Naive thymus-derived CD4-positive, alpha-beta T cell (primary cell): ENCODE measurements at regions not wholly inside any gene's neighbourhood (a gene's known extent, or its start where the extent isn't known, plus 50 kb on each side); places are given as distances from the start of the nearest gene placed in this dataset.

Source experiments
- ATAC-seq: fragments of 150-1000 bp; cut with Tn5 transposase; 2 replicates; pipeline ENCODE4 v1.10.0; 2021; ENCODE audit warnings: mild to moderate bottlenecking, moderate library complexity
- CTCF ChIA-PET: fragments of 350-600 bp; sonication (Branson Sonifier 250); formaldehyde crosslinking; loops from one replicate; lab custom pipeline; 2021; ENCODE audit warnings: antibody characterized with exemption; lab: Charles Lee
- POLR2A ChIA-PET: fragments of 350-600 bp; sonication (Branson Sonifier 250); formaldehyde crosslinking; loops from one replicate; lab custom pipeline; 2021; ENCODE audit warnings: antibody characterized with exemption, inconsistent platforms; lab: Charles Lee
- DNase-seq, 9 donors: peaks; one replicate each; pipeline versions ENCODE4 v3.0.0 to v3.0.0-alpha.2; 2020 to 2022; ENCODE audit warnings: mixed read lengths in 1 of 9
- H3K27ac ChIP-seq: one replicate; pipeline ENCODE4 v1.7.0; 2013; ENCODE audit warnings: mild to moderate bottlenecking, low read depth, low read length, moderate library complexity
- H3K27me3 ChIP-seq, 2 donors: one replicate each; pipeline ENCODE4 v1.7.0; 2013; ENCODE audit warnings: low read length in 2 of 2, mild to moderate bottlenecking in 2 of 2, moderate library complexity in 2 of 2; ENCODE audit not compliant: control insufficient read depth in 2 of 2, insufficient read depth in 2 of 2
- H3K36me3 ChIP-seq, 3 experiments: 1 replicate in 2 of 3; 2 replicates in 1 of 3; pipeline ENCODE4 v1.7.0; 2013; ENCODE audit warnings: low read length in 3 of 3, mild to moderate bottlenecking in 3 of 3, moderate library complexity in 1 of 3; ENCODE audit not compliant: insufficient read depth in 3 of 3, control insufficient read depth in 2 of 3
- H3K4me1 ChIP-seq, 2 donors: one replicate each; pipeline ENCODE4 v1.7.0; 2013; ENCODE audit warnings: low read length in 2 of 2, mild to moderate bottlenecking in 2 of 2, moderate library complexity in 1 of 2; ENCODE audit not compliant: control insufficient read depth in 2 of 2, insufficient read depth in 2 of 2
- H3K4me3 ChIP-seq: 2 replicates; pipeline ENCODE4 v1.7.0; 2013; ENCODE audit warnings: mild to moderate bottlenecking, low read length
- H3K9me3 ChIP-seq, 3 experiments: 1 replicate in 2 of 3; 2 replicates in 1 of 3; pipeline ENCODE4 v1.7.0; 2013; ENCODE audit warnings: low read length in 3 of 3; ENCODE audit not compliant: control insufficient read depth in 2 of 3
- H3K27ac Mint-ChIP-seq, 9 donors: one replicate each; pipeline ENCODE4 v1.8.0; 2020 to 2022; ENCODE audit warnings: mixed read lengths in 9 of 9, mild to moderate bottlenecking in 8 of 9, moderate library complexity in 5 of 9, inconsistent platforms in 2 of 9
- H3K27me3 Mint-ChIP-seq, 5 donors: one replicate each; pipeline ENCODE4 v1.8.0; 2021 to 2022; ENCODE audit warnings: mixed read lengths in 5 of 5, mild to moderate bottlenecking in 1 of 5
- H3K36me3 Mint-ChIP-seq, 5 donors: one replicate each; pipeline ENCODE4 v1.8.0; 2020 to 2022; ENCODE audit warnings: mixed read lengths in 5 of 5, mild to moderate bottlenecking in 3 of 5, inconsistent platforms in 1 of 5
- H3K4me1 Mint-ChIP-seq, 7 donors: one replicate each; pipeline ENCODE4 v1.8.0; 2020 to 2022; ENCODE audit warnings: mixed read lengths in 7 of 7, mild to moderate bottlenecking in 3 of 7, inconsistent platforms in 1 of 7
- H3K4me3 Mint-ChIP-seq, 10 donors: one replicate each; pipeline ENCODE4 v1.8.0; 2020 to 2022; ENCODE audit warnings: mild to moderate bottlenecking in 10 of 10, mixed read lengths in 10 of 10, moderate library complexity in 6 of 10, inconsistent platforms in 2 of 10
- H3K9me3 Mint-ChIP-seq, 11 donors: one replicate each; pipeline ENCODE4 v1.8.0; 2020 to 2022; ENCODE audit warnings: mixed read lengths in 11 of 11, mild to moderate bottlenecking in 4 of 11, inconsistent platforms in 1 of 11, moderate library complexity in 1 of 11
- intact Hi-C, 2 donors: fragments of 100-400 bp; cut with micrococcal nuclease; formaldehyde crosslinking; loops; one replicate each; pipeline ENCODE4 v1.15.1; 2023

DNA sequence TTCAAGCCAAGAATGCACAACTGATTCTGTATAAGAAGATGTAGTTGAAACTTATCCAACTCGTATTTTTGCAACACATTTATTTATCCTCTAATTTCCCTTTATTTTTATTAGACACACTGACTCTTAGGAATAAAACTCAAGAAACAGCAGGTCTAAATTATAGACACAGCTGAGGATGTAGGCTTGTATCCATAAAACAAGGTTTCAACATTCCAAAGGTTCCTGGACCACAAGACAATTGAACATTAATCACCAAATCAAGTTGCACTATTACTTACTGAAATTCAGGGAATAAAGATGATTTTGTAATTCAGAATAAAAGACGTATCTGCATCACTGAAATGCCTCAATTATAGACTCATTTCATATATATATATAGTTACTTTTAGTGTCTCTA, 683.5 kb upstream of the GRIA3 start:
- Histone ChIP-seq H3K27ac (no peak overlapping the region), H3K9me3 (no peaks in the 10 kb centered on the region), H3K4me3 (no peak overlapping the region), H3K27me3 (no peaks in the 10 kb centered on the region), H3K4me1 (no peaks in the 10 kb centered on the region), H3K36me3 (no peaks in the 10 kb centered on the region)
- Mint-ChIP-seq H3K27ac (no peak overlapping the region), H3K36me3 (no peaks in the 10 kb centered on the region), H3K9me3 (peaks cover 0 to 13% (median 2%) of the 10 kb centered on the region in 11 donors), H3K4me3 (no peak overlapping the region), H3K4me1 (no peaks in the 10 kb centered on the region), H3K27me3 (no peaks in the 10 kb centered on the region)
- intact Hi-C loops, result no loop called here
- no peak for DNase-seq
- no peak for ATAC-seq
- POLR2A ChIA-PET, result no interaction called here
- CTCF ChIA-PET, result no interaction called here

DNA sequence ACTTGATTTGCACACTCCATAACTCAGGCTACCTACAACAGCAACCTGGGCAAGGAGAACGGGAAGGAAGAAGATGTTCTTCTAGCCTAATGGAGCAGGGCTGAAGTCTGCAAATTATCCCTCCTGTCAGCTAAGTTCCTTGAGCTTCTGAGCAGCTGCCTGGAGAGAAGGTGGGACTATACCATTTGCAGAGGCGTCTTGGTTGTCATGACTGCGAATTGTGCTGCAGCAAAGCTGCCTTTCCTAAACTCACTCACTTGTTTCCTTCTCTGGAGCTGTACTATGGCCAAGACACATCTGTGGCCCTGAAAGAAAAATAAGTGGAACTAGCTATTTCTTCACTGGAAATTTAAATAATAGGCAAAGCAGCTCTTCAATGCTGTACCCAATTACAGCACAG, 682.4 kb upstream of the GRIA3 start:
- ChIA-PET CTCF (no interaction called here), POLR2A (no interaction called here)
- intact Hi-C loops, result no loop called here
- peaks cover 0 to 13% (median 0%) of the 10 kb centered on the region in 11 donors for H3K9me3 Mint-ChIP-seq
- no peak overlapping the region for H3K27ac ChIP-seq
- H3K4me1 ChIP-seq, result no peaks in the 10 kb centered on the region
- no peaks in the 10 kb centered on the region for H3K9me3 ChIP-seq
- H3K36me3 ChIP-seq, result no peaks in the 10 kb centered on the region
- no peak overlapping the region for H3K27ac Mint-ChIP-seq
- no peak overlapping the region for H3K4me3 Mint-ChIP-seq
- ATAC-seq (no peak), DNase-seq (no peak)
- no peaks in the 10 kb centered on the region for H3K27me3 ChIP-seq
- no peaks in the 10 kb centered on the region for H3K36me3 Mint-ChIP-seq
- no peak overlapping the region for H3K4me3 ChIP-seq
- H3K27me3 Mint-ChIP-seq, result no peaks in the 10 kb centered on the region
- no peaks in the 10 kb centered on the region for H3K4me1 Mint-ChIP-seq

DNA sequence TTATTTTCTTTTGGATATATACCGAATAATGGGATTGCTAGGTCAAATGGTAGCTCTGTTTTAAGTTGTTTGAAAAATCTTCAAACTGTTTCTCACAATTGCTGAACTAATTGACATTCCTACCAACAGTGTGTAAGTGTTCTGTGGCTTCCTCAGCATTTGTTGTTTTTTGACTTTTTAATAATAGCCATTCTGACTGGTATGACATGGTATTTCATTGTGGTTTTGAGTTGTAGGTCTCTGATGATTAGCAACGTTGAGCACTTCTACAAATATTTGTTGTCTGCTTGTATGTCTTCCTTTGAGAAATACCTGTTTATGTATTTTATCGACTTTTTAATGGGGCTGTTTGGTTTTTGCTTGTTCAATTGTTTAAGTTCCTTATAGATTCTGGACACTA, 680.1 kb upstream of the GRIA3 start:
- Histone ChIP-seq H3K27me3 (no peaks in the 10 kb centered on the region), H3K27ac (no peak overlapping the region), H3K9me3 (no peaks in the 10 kb centered on the region), H3K4me3 (no peak overlapping the region), H3K4me1 (no peaks in the 10 kb centered on the region), H3K36me3 (no peaks in the 10 kb centered on the region)
- CTCF ChIA-PET, result no interaction called here
- intact Hi-C loops, result no loop called here
- no peaks in the 10 kb centered on the region for H3K4me1 Mint-ChIP-seq
- no peak overlapping the region for H3K4me3 Mint-ChIP-seq
- no peak overlapping the region for H3K27ac Mint-ChIP-seq
- no peaks in the 10 kb centered on the region for H3K27me3 Mint-ChIP-seq
- POLR2A ChIA-PET, result no interaction called here
- DNase-seq, result no peak
- H3K36me3 Mint-ChIP-seq, result no peaks in the 10 kb centered on the region
- ATAC-seq, result no peak
- peaks cover 0 to 9% (median 0%) of the 10 kb centered on the region in 11 donors for H3K9me3 Mint-ChIP-seq

GRCh38 chrX:122512561-122513072, 671.5 kb upstream of the GRIA3 start:
- intact Hi-C loops, result no loop called here
- POLR2A ChIA-PET, result no interaction called here
- Mint-ChIP-seq H3K4me3 (no peak overlapping the region), H3K27me3 (no peaks in the 10 kb centered on the region), H3K36me3 (no peaks in the 10 kb centered on the region), H3K4me1 (no peaks in the 10 kb centered on the region), H3K9me3 (peaks cover 0 to 9% (median 1%) of the 10 kb centered on the region in 11 donors), H3K27ac (no peak overlapping the region)
- Histone ChIP-seq H3K4me1 (no peaks in the 10 kb centered on the region), H3K4me3 (no peak overlapping the region), H3K27ac (no peak overlapping the region), H3K36me3 (no peaks in the 10 kb centered on the region), H3K9me3 (no peaks in the 10 kb centered on the region), H3K27me3 (no peaks in the 10 kb centered on the region)
- ATAC-seq (no peak), DNase-seq (no peak)
- CTCF ChIA-PET, result no interaction called here

GRCh38 chrX:122517786-122518185, 666.3 kb upstream of the GRIA3 start:
- no peak overlapping the region for H3K27ac ChIP-seq
- DNase-seq (no peak), ATAC-seq (no peak)
- no peaks in the 10 kb centered on the region for H3K36me3 ChIP-seq
- H3K27ac Mint-ChIP-seq, result no peak overlapping the region
- no peaks in the 10 kb centered on the region for H3K4me1 ChIP-seq
- intact Hi-C loops, result no loop called here
- no peaks in the 10 kb centered on the region for H3K27me3 Mint-ChIP-seq
- H3K27me3 ChIP-seq, result no peaks in the 10 kb centered on the region
- ChIA-PET CTCF (no interaction called here), POLR2A (no interaction called here)
- H3K9me3 Mint-ChIP-seq, result peaks cover 0 to 11% (median 0%) of the 10 kb centered on the region in 11 donors
- no peaks in the 10 kb centered on the region for H3K36me3 Mint-ChIP-seq
- no peak overlapping the region for H3K4me3 Mint-ChIP-seq
- no peaks in the 10 kb centered on the region for H3K9me3 ChIP-seq
- no peak overlapping the region for H3K4me3 ChIP-seq
- H3K4me1 Mint-ChIP-seq, result no peaks in the 10 kb centered on the region

DNA sequence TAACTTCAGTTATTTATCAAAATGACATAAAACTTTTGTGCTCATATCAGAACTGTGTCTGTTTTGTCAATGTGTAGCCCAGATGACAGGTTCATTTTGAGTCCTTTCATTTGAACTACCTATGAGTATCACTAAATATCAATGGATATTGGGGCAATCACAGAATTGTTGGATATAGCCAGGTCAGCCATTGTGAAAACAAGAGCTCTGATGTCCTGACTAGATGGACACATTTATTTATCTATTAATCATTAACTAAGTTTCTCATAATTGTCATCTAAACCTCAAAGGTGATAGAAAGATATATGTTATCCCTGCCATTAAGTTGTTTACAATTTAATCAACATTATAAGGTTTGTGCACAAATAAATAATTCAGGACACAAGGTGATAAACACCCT, 638.3 kb upstream of the GRIA3 start:
- H3K27ac Mint-ChIP-seq, result no peak overlapping the region
- H3K27me3 Mint-ChIP-seq, result no peaks in the 10 kb centered on the region

DNA sequence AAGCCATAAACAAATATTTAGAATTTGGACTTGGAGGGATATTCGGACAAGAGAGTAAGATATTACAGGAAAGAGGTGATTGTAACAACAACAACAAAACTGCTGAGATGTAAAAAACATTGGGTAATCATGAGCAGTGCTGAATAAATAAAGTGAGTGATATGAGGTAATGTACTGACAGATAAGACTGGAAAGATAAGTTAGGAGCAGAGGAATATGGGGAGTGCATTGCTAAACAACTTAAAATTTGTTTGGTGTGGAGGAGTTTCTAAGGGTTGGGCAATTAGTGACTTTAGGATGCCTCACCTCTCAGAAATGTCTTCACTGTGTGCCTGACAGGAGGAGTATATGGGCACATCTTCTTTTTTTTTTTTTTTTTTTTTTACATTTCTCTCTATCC, 637.8 kb upstream of the GRIA3 start:
- no peak for ATAC-seq
- intact Hi-C loops, result no loop called here
- POLR2A ChIA-PET, result no interaction called here

More for the DNA sequence above, 638.3 kb upstream of the GRIA3 start:
- DNase-seq, result no peak
- Mint-ChIP-seq H3K4me1 (no peaks in the 10 kb centered on the region), H3K36me3 (no peaks in the 10 kb centered on the region), H3K9me3 (peaks cover 0 to 4% (median 0%) of the 10 kb centered on the region in 11 donors), H3K4me3 (no peak overlapping the region)
- no peak for ATAC-seq
- intact Hi-C loops, result no loop called here
- Histone ChIP-seq H3K4me1 (no peaks in the 10 kb centered on the region), H3K4me3 (no peak overlapping the region), H3K27ac (no peak overlapping the region), H3K27me3 (no peaks in the 10 kb centered on the region), H3K9me3 (no peaks in the 10 kb centered on the region), H3K36me3 (no peaks in the 10 kb centered on the region)
- ChIA-PET CTCF (no interaction called here), POLR2A (no interaction called here)

More for the DNA sequence above, 637.8 kb upstream of the GRIA3 start:
- H3K27ac ChIP-seq, result no peak overlapping the region
- H3K4me3 ChIP-seq, result no peak overlapping the region
- no peaks in the 10 kb centered on the region for H3K9me3 ChIP-seq
- no peaks in the 10 kb centered on the region for H3K27me3 ChIP-seq
- Mint-ChIP-seq H3K4me3 (no peak overlapping the region), H3K27ac (no peak overlapping the region), H3K27me3 (no peaks in the 10 kb centered on the region), H3K4me1 (no peaks in the 10 kb centered on the region), H3K36me3 (no peaks in the 10 kb centered on the region), H3K9me3 (peaks cover 0 to 4% (median 0%) of the 10 kb centered on the region in 11 donors)
- no peaks in the 10 kb centered on the region for H3K4me1 ChIP-seq
- CTCF ChIA-PET, result no interaction called here
- H3K36me3 ChIP-seq, result no peaks in the 10 kb centered on the region
- no peak for DNase-seq
